Tibial nerve (tissue), 4 donors: ENCODE measurements at regions not wholly inside any gene's neighbourhood (a gene's known extent, or its start where the extent isn't known, plus 50 kb on each side); places are given as distances from the start of the nearest gene placed in this dataset.

Source experiments
- DNase-seq, 2 donors: peaks; one replicate each; pipeline ENCODE4 v3.0.0-alpha.2; 2019; ENCODE audit warnings: low spot score in 2 of 2
- H3K27ac ChIP-seq, 4 donors: fragments of 200-600 bp; sonication (generic) in 3 of 4; one replicate each; pipeline ENCODE4 v1.5.1; 2017 to 2019; ENCODE audit warnings: mild to moderate bottlenecking in 1 of 4
- H3K27me3 ChIP-seq, 2 donors: fragments of 200-600 bp; sonication (generic) in 1 of 2; one replicate each; pipeline versions ENCODE4 v1.5.1 to v1.6.0; 2017 to 2019
- H3K36me3 ChIP-seq, 3 donors: fragments of 200-600 bp; sonication (generic); one replicate each; pipeline ENCODE4 v1.5.1; 2018 to 2019
- H3K4me1 ChIP-seq, 4 donors: fragments of 200-600 bp; sonication (generic) in 3 of 4; one replicate each; pipeline ENCODE4 v1.5.1; 2017 to 2019
- H3K4me3 ChIP-seq, 4 donors: fragments of 200-600 bp; sonication (generic) in 3 of 4; one replicate each; pipeline ENCODE4 v1.5.1; 2017 to 2019; ENCODE audit warnings: mild to moderate bottlenecking in 1 of 4, moderate library complexity in 1 of 4
- H3K9me3 ChIP-seq, 4 donors: fragments of 200-600 bp; sonication (generic) in 3 of 4; one replicate each; pipeline ENCODE4 v1.5.1; 2017 to 2019
- CTCF ChIP-seq, 5 experiments: fragments of 200-600 bp in 3 of 5; fragments of 450-650 bp in 2 of 5; sonication (generic) in 3 of 5; IDR thresholded peaks; one replicate each; pipeline ENCODE4 v1.5.1; 2016 to 2019; ENCODE audit warnings: antibody characterized with exemption in 5 of 5, mild to moderate bottlenecking in 3 of 5, moderate library complexity in 2 of 5
- EP300 ChIP-seq, 2 donors: sonication (generic); formaldehyde crosslinking; IDR thresholded peaks; one replicate each; pipeline ENCODE4 v1.6.1; 2017; ENCODE audit warnings: antibody characterized with exemption in 2 of 2, mild to moderate bottlenecking in 1 of 2
- POLR2A ChIP-seq, 2 donors: fragments of 450-650 bp; IDR thresholded peaks; one replicate each; pipeline ENCODE4 v1.6.1; 2017; ENCODE audit warnings: antibody characterized with exemption in 2 of 2, mild to moderate bottlenecking in 2 of 2, moderate library complexity in 2 of 2
- WGBS, 2 donors: methylation state at CpG; one replicate each; pipeline ENCODE4 v1.1.5; 2018; 5-methylcytosine and 5-hydroxymethylcytosine counted together

DNA sequence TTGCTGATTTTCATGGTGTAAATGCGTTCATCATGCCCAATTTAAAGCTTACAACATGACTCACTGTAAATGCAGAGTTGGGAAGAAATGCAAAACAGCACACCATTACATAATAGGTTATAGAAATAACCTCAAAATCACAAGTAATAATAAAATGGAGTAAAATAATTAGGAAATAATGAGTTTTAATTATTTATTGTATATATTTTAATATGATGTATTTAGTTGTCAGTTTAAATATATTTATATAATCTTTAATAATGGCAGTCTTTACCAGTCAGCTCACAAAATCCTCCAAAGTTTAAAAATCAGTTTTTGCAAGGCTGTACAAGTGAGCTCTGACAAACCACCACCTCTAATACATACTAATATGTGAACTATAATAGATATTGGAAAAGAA, 180.2 kb downstream of the RND3 start:
- H3K4me1 ChIP-seq, result no peaks in the 10 kb centered on the region
- no peaks in the 10 kb centered on the region for H3K27me3 ChIP-seq
- no peak for DNase-seq
- no peaks in the 10 kb centered on the region for H3K36me3 ChIP-seq
- WGBS, 2 donors, result 91 to 98% methylated on average over 1 of the region's 1 CpG
- H3K27ac ChIP-seq, result no peak overlapping the region
- H3K9me3 ChIP-seq, result peaks cover 0 to 28% (median 9%) of the 10 kb centered on the region in 4 donors
- TF ChIP-seq EP300 (IDR thresholded peaks at IDR 0.05) (no peak), POLR2A (IDR thresholded peaks at IDR 0.05) (no peak), CTCF (IDR thresholded peaks at IDR 0.05) (no peak)
- no peak overlapping the region for H3K4me3 ChIP-seq

- Histone ChIP-seq H3K27ac (no peak overlapping the region), H3K36me3 (no peaks in the 10 kb centered on the region), H3K4me1 (no peaks in the 10 kb centered on the region), H3K4me3 (no peak overlapping the region), H3K9me3 (peaks cover 0 to 20% (median 9%) of the 10 kb centered on the region in 4 donors), H3K27me3 (no peaks in the 10 kb centered on the region)
- 88 to 94% methylated on average over 1 of the region's 1 CpG for WGBS, 2 donors
- no peak for DNase-seq
- TF ChIP-seq CTCF (IDR thresholded peaks at IDR 0.05), result no peak
- no peak for TF ChIP-seq POLR2A (IDR thresholded peaks at IDR 0.05)
- TF ChIP-seq EP300 (IDR thresholded peaks at IDR 0.05), result no peak
Observed at GRCh38 chr2:150303281-150303680, 184.2 kb downstream of the RND3 start.

- peaks cover 0 to 17% (median 0%) of the 10 kb centered on the region in 4 donors for H3K4me1 ChIP-seq
- TF ChIP-seq EP300 (IDR thresholded peaks at IDR 0.05) (no peak), CTCF (IDR thresholded peaks at IDR 0.05) (no peak), POLR2A (IDR thresholded peaks at IDR 0.05) (no peak)
- no peaks in the 10 kb centered on the region for H3K27me3 ChIP-seq
- no peak for DNase-seq
- WGBS, 2 donors, result 75 to 80% methylated on average over 3 of the region's 3 CpGs
- no peaks in the 10 kb centered on the region for H3K36me3 ChIP-seq
- no peak overlapping the region for H3K27ac ChIP-seq
- H3K9me3 ChIP-seq, result peaks cover 0 to 11% (median 6%) of the 10 kb centered on the region in 4 donors
- H3K4me3 ChIP-seq, result no peak overlapping the region
Observed at GRCh38 chr2:150298571-150299305, 188.7 kb downstream of the RND3 start.

DNA sequence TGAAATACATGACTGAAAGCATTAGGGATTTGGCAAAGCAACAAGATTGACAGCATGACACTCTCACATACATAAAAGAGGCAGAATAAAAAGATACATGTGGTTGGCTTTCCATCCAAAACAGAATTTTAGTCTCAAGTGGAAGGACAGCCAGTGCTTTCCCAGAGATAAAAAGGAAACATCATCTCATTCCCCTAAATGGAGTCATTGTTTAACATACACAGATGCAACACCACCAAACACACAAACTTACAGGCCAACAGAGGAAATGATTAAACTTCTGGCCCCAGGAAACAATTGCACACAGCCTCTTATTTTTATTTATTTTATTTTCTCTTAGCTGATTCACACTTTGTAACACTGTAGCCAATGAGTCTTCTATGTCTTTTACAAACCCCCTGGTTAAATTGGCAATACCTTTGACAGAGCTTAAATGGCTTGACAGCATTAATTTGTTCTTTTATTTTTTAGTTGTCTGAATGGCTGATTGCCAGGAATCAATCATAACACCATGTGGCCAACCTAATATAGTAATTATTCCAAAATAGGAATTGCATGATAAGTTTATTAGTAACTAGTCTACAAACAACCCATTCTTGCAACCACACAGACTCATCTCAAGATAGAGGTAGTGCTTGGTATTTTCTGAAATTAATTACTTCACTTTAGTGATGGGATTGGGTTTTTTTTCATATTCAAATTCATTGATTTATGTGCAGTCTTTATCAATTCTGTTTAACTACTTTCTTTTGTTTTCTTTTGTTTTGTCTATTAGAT, 190.5 kb downstream of the RND3 start:
- Histone ChIP-seq H3K27ac (no peak overlapping the region), H3K4me3 (no peak overlapping the region), H3K4me1 (peaks cover 0 to 17% (median 0%) of the 10 kb centered on the region in 4 donors), H3K27me3 (no peaks in the 10 kb centered on the region), H3K36me3 (no peaks in the 10 kb centered on the region), H3K9me3 (no peaks in the 10 kb centered on the region)
- no peak for DNase-seq
- no peak for TF ChIP-seq EP300 (IDR thresholded peaks at IDR 0.05)
- TF ChIP-seq POLR2A (IDR thresholded peaks at IDR 0.05), result no peak
- TF ChIP-seq CTCF (IDR thresholded peaks at IDR 0.05), result no peak

DNA sequence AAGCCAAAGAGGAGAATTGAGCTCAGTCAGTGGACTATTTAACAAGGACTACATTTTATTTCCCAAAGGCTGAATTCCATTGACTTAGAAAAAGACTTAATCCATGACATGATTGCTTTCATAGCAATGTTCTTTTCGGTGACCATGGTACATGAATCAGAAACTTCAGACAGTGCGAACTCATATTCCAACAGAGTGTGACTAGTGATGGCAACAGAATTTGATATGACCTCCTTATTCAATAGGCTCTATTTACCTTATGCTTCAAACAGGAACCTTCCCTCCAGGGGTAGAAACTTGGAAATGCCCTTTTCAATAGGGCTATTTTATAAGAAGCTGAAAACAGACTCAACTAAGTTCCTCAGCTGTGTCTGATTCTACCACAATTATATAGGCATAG, 191.9 kb downstream of the RND3 start:
- Histone ChIP-seq H3K27ac (no peak overlapping the region), H3K4me1 (peaks cover 0 to 17% (median 0%) of the 10 kb centered on the region in 4 donors), H3K36me3 (no peaks in the 10 kb centered on the region), H3K4me3 (no peak overlapping the region), H3K9me3 (no peaks in the 10 kb centered on the region), H3K27me3 (no peaks in the 10 kb centered on the region)
- DNase-seq, result no peak
- 55 to 69% methylated on average over 2 of the region's 2 CpGs for WGBS, 2 donors
- TF ChIP-seq POLR2A (IDR thresholded peaks at IDR 0.05), result no peak
- no peak for TF ChIP-seq CTCF (IDR thresholded peaks at IDR 0.05)
- no peak for TF ChIP-seq EP300 (IDR thresholded peaks at IDR 0.05)
